HG02840 (cell line): ENCODE measurements at regions not wholly inside any gene's neighbourhood (a gene's known extent, or its start where the extent isn't known, plus 50 kb on each side); places are given as distances from the start of the nearest gene placed in this dataset.

Source experiments
- ATAC-seq: cut with Tn5 transposase; IDR thresholded peaks from one replicate; pipeline ENCODE4 v1.9.1; 2021; ENCODE audit warnings: mild to moderate bottlenecking, moderate library complexity, moderate number of reproducible peaks; ENCODE audit not compliant: unreplicated experiment, low FRiP score

DNA sequence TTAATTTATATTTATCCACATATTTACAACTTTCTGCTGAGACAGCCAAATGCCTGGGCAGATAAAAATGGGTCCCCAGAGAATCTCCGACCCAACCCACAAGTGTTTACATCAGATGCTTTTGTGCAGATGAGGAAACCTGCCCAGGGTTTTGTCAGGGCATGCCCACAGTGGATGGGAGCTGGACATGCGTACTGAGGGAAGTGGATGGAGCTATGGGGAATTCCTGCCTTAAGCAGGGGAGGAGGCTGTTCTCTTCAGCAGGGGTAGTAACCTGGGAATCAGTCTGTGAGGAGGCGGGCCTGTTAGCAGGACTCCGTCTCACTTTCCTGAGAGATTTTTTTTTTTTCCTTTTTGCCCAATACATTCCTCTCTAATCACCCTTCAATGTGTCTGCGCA lies 122.9 kb downstream of the RFC3 start:
- no peak for ATAC-seq

- ATAC-seq: no peak
Observed at GRCh38 chr13:33945477-33945876, 127.5 kb downstream of the RFC3 start.

DNA sequence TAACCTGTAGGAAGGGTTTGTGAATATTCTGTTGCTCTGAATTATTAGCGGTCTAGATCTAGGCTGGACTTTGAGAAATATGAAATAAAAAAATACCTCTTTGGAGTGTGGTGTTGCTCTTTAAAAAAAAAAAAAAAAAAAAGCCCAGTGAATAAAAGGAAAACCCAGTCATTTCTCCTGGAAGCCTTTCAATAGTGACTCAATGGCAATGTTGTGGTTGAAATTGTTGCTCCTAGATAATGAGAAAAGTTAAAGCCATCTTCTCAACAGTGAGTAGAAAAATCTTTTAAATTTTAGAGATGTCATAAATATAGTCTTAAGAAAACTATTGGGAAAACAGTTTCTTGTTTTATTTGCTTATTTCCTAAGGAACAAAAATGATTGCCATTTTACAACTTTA lies 135.3 kb downstream of the RFC3 start:
- ATAC-seq: no peak

- no peak for ATAC-seq
Observed at GRCh38 chr13:33953781-33954180, 135.8 kb downstream of the RFC3 start.

GRCh38 chr13:33956346-33956745 lies 138.4 kb downstream of the RFC3 start:
- ATAC-seq: no peak

DNA sequence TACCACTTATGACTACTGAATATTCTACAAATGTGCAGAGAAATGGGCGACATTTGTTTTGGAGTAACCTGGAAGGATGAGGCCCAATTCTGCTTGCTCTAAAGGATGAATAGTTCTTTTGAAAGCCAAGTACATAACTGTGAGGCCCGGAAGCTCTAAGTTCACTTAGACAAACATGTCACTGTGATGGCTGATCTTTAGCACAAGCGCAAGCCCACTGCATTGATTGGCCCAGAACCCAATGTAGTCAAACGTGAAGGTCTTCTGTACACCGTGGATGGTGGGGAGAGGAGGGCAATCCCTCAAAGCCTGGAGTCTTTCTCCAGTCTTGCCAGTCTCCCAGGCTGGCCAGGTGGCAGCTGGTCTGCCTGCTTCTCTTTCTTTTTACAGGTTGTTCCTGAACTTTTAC lies 139.6 kb downstream of the RFC3 start:
- no peak for ATAC-seq

DNA sequence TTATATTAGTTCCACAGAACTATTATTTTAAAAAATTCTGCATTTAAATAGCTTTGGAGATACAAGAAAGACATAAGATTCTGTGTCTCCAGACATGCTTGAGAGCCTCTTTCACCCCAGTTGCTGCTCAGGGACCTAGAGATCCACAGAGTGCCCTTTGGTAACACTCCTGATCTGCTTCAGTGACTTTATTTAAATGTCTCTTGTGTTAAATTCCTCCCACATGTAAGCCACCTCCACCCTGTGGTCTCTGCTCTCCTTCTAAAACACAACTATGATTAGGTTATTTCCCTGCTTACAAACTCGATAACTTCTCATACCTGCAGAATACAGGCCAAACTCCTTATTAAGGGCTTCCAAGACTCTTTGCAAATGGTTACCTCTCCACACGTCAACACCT lies 141.0 kb downstream of the RFC3 start:
- ATAC-seq: no peak

- ATAC-seq: no peak
Observed at GRCh38 chr13:33963134-33963533, 145.2 kb downstream of the RFC3 start.

- no peak for ATAC-seq
Observed at GRCh38 chr13:33963895-33964294, 145.9 kb downstream of the RFC3 start.

DNA sequence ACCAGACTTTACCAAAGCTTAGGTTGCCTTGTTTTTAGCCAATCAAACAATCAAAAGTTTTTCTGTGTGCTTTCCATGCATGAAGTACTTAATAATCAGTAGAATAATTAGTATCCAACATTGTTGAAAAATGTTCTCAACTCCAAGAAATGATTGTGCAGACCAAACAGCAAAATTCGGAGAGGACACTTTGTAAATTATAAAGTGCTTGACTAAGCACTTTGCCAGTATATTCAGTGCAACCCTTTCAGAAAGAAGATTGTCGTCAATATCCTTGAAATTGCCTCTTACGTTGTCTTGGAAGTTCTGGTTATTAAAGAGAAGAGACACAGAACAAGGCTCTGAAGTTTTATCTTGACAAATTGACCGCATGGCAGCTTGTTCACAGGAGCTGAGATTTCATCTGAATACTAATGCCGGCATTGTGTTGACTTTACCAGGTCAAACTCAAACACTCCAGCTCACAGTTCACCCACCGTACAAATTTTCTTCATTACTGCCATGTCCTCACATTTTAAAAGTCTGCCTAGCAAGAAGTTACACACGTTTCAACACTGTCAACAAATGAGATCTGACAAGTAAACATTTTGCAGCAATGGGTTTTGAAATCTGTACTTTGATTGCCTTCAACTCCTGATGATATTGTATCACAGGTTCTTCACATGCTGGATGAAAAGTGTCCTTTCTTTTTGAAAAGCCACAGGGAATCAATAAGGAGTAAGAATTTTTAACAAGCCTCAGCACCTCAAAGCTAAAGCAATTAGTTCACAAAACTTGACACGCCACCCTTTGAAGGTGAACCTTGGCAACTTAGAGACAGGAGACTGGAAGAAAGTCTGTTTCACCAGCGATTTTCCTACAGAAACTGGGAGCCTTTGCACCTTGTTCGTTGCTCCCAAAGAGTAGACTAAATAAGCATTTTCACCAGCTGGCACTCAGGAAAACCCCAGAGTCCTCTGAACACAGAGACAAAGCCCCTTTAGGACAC lies 150.9 kb downstream of the RFC3 start:
- ATAC-seq: no peak

- no peak for ATAC-seq
Observed at GRCh38 chr13:33970746-33971561, 153.0 kb downstream of the RFC3 start.

GRCh38 chr13:33971562-33971819 lies 153.5 kb downstream of the RFC3 start:
- ATAC-seq: no peak

DNA sequence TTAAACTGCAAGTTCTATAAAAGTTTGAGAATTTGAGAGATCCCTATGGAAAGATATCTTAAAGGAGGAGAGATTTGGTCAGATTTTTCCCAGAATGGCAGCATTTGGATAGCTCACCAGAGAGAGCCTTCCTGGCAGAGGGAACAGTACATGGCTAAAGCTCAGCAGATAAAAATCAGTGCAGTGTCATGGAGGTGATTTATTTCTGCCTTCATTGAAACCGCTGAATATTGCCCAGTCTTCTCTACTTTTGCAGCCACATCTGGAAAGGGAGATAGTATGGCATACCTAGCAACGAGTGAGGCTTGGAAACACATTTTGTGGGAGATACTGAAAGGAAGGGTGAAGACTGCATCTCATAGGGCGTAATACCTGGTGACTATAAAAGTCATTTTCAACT lies 155.2 kb downstream of the RFC3 start:
- no peak for ATAC-seq

DNA sequence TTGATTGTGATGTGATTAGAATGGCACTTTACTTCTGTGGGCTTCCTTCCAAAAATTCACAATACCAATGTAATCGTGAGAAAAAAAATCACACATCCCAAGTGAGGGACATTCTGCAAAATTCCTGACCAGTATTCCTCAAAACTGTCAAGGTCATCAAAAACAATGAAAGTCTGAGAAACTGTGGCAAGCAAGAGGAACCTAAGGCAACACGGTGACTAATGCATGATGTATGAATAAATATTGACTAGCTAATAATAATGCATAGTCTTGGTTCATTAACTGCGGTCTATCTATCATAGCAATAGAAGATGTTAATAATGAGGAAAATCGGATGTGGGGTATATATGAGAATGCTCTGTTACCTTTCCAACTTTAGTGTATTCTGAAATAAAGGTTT lies 159.0 kb downstream of the RFC3 start:
- ATAC-seq: no peak

GRCh38 chr13:33978653-33979052 lies 160.7 kb downstream of the RFC3 start:
- ATAC-seq: no peak

DNA sequence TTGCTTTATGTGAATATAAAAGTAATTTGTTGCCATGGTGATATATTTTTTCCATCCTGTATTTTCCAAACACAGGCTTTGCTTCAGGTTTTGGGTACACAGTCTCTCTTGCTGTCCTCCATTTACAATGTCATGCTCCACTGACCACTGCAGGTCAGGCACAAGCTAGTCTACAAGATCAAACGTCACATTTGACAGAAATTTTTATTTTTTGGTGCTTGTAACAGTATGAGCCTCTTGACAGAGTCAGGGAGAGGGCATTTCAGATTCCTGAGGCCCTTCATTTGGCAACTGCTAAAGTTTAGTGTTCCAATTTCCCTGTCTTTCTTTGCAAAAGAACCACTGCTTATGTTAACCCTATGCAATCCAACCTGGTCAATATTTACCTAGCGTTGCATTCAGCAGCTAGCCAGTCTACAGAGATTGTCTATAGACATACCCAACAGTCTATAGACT lies 175.0 kb downstream of the RFC3 start:
- no peak for ATAC-seq

- ATAC-seq: no peak
Observed at GRCh38 chr13:33994198-33994597, 176.2 kb downstream of the RFC3 start.

GRCh38 chr13:33994826-33995502 lies 177.0 kb downstream of the RFC3 start:
- ATAC-seq: no peak

DNA sequence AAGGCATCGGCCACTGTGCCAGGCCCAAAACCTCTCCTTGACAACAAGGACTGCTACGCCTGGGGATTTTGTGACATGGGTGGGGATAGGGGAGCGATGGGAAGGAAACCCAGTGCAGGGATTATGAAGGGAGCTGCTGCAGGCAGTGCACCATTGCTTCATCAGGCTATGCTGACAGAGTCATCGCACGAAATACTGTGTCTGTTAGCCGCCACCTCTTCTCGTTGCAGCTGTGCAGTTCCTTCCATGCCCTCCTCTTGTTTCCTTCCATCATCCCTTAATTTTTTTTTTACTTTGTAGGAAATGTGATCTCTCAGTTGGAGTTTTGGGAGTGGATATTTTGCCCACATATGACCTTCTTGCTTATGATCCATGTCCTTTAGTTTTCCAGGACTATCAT lies 178.7 kb downstream of the RFC3 start:
- ATAC-seq: no peak

DNA sequence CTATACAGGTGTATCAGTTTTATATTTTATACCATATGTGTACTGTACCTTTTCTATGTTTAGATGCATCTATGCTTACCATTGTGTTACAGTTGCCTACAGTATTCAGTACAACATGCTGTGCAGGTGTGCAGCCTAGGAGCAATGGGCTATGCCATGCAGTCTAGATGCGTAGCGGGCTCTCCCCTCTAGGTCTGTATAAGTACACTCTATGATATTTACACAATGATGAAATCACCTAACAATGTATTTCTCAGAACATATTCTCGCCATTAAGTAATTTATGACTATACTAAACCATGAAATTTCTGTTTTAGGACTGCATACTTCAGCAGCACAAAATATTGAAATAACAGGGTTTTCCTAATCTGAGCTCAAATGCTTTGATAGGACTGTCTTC lies 179.6 kb downstream of the RFC3 start:
- ATAC-seq: no peak
